Stimulated activated memory B cell treated with anti-CD40 and anti-IgM and Interleukin-4, amounts not matched to agents 10 μg/mL and 1 μg/mL and 100 μg/mL, for 72 hours (primary cell): ENCODE measurements at regions not wholly inside any gene's neighbourhood (a gene's known extent, or its start where the extent isn't known, plus 50 kb on each side); places are given as distances from the start of the nearest gene placed in this dataset.

Experiments
- ATAC-seq: fragments of 150-1000 bp; cut with Tn5 transposase; 2 replicates; pipeline ENCODE4 v1.10.0; 2021
- H3K27ac Mint-ChIP-seq: one replicate; pipeline ENCODE4 v1.8.0; 2022; ENCODE audit warnings: mild to moderate bottlenecking, mixed read lengths
- H3K27me3 Mint-ChIP-seq: one replicate; pipeline ENCODE4 v1.8.0; 2022; ENCODE audit warnings: mixed read lengths
- H3K36me3 Mint-ChIP-seq: one replicate; pipeline ENCODE4 v1.8.0; 2022; ENCODE audit warnings: mixed read lengths
- H3K4me1 Mint-ChIP-seq: one replicate; pipeline ENCODE4 v1.8.0; 2022; ENCODE audit warnings: mixed read lengths
- H3K4me3 Mint-ChIP-seq: one replicate; pipeline ENCODE4 v1.8.0; 2022; ENCODE audit warnings: mild to moderate bottlenecking, moderate library complexity, mixed read lengths
- H3K9me3 Mint-ChIP-seq: one replicate; pipeline ENCODE4 v1.8.0; 2022; ENCODE audit warnings: mixed read lengths

GRCh38 chr1:78834201-78834741 lies 172.3 kb downstream of the ADGRL4 start:
- no peaks in the 10 kb centered on the region for H3K9me3 Mint-ChIP-seq
- no peak overlapping the region for H3K4me3 Mint-ChIP-seq
- ATAC-seq: no peak
- no peak overlapping the region for H3K27ac Mint-ChIP-seq
- H3K36me3 Mint-ChIP-seq: no peaks in the 10 kb centered on the region
- H3K27me3 Mint-ChIP-seq: peaks cover 11% of the 10 kb centered on the region
- no peaks in the 10 kb centered on the region for H3K4me1 Mint-ChIP-seq

- no peak overlapping the region for H3K27ac Mint-ChIP-seq
These were observed 169.8 kb downstream of the ADGRL4 start for GRCh38 chr1:78836726-78837125.

GRCh38 chr1:78839704-78840277 lies 166.7 kb downstream of the ADGRL4 start:
- Mint-ChIP-seq H3K4me3 (no peak overlapping the region), H3K27ac (no peak overlapping the region), H3K36me3 (no peaks in the 10 kb centered on the region), H3K9me3 (no peaks in the 10 kb centered on the region), H3K4me1 (no peaks in the 10 kb centered on the region), H3K27me3 (no peaks in the 10 kb centered on the region)
- ATAC-seq: no peak

More at GRCh38 chr1:78836726-78837125, 169.8 kb downstream of the ADGRL4 start:
- no peak overlapping the region for H3K4me3 Mint-ChIP-seq
- peaks cover 11% of the 10 kb centered on the region for H3K27me3 Mint-ChIP-seq
- ATAC-seq: no peak
- H3K4me1 Mint-ChIP-seq: no peaks in the 10 kb centered on the region
- no peaks in the 10 kb centered on the region for H3K36me3 Mint-ChIP-seq
- H3K9me3 Mint-ChIP-seq: no peaks in the 10 kb centered on the region
